GM12878 (cell line): ENCODE measurements at regions not wholly inside any gene's neighbourhood (a gene's known extent, or its start where the extent isn't known, plus 50 kb on each side); places are given as distances from the start of the nearest gene placed in this dataset.

ENCODE experiments used
- ATAC-seq: fragments of 200-7000 bp; cut with Tn5 transposase; 3 replicates; pipeline ENCODE4 v1.9.1; 2020; ENCODE audit warnings: mild to moderate bottlenecking, moderate library complexity
- BruUV-seq: library from RNA; stranded (reverse); fragments of 400-500 nt; replicated peaks from 2 replicates; lab custom pipeline; 2021; lab: Mats Ljungman, UMichigan
- CTCF ChIA-PET: fragments of 300-600 bp; sonication (Branson Sonifier 250); formaldehyde crosslinking; extraction: SDS; loops from one replicate; lab custom pipeline; 2021; ENCODE audit warnings: inconsistent platforms; lab: Yijun Ruan, JAX
- POLR2A ChIA-PET: fragments of 350-600 bp; formaldehyde crosslinking; extraction: SDS; loops from one replicate; lab custom pipeline; 2021; ENCODE audit warnings: inconsistent platforms; lab: Charles Lee
- RAD21 ChIA-PET: fragments of 300-600 bp; sonication (Branson Sonifier 250); formaldehyde crosslinking; loops from one replicate; lab custom pipeline; 2023; ENCODE audit warnings: antibody characterized with exemption; ENCODE audit not compliant: unreplicated experiment; lab: Charles Lee
- SMC1A ChIA-PET: fragments of 300-600 bp; sonication (Branson Sonifier 250); formaldehyde crosslinking; loops from one replicate; lab custom pipeline; 2023; ENCODE audit not compliant: unreplicated experiment, uncharacterized antibody; lab: Charles Lee
- DNase-seq: peaks from one replicate; pipeline ENCODE4 v3.0.0-alpha.2; 2011; ENCODE audit warnings: low read depth, low spot score
- FAIRE-seq: peaks from 3 replicates; lab custom pipeline; 2011; peaks lifted over from hg19 to GRCh38; lab: Jason Lieb, UNC
- H2AFZ ChIP-seq: 2 replicates; pipeline ENCODE4 v1.6.0; 2011; ENCODE audit warnings: low read depth, low read length, control low read depth; ENCODE audit not compliant: control insufficient read depth
- H3K27ac ChIP-seq: 2 replicates; pipeline ENCODE4 v1.5.1; 2011; ENCODE audit warnings: control low read depth; ENCODE audit not compliant: control insufficient read depth, insufficient read depth
- H3K27me3 ChIP-seq, 2 experiments: replicated peaks in 1 of 2; 2 replicates each; pipeline versions ENCODE4 v1.6.0 to v1.6.1; 2011; ENCODE audit warnings: low read length in 1 of 2; ENCODE audit not compliant: control insufficient read depth in 2 of 2, insufficient read depth in 2 of 2
- H3K36me3 ChIP-seq, 2 experiments: 2 replicates each; pipeline ENCODE4 v1.5.1; 2011; ENCODE audit warnings: low read length in 1 of 2; ENCODE audit not compliant: control insufficient read depth in 2 of 2, insufficient read depth in 2 of 2
- H3K4me1 ChIP-seq: 2 replicates; pipeline ENCODE4 v1.6.1; 2011; ENCODE audit warnings: mild to moderate bottlenecking, low read length, moderate library complexity, mixed read lengths; ENCODE audit not compliant: control insufficient read depth, insufficient read depth
- H3K4me2 ChIP-seq: 2 replicates; pipeline ENCODE4 v1.6.0; 2011; ENCODE audit warnings: control low read depth; ENCODE audit not compliant: control insufficient read depth, insufficient read depth
- H3K4me3 ChIP-seq: fragments of 200-600 bp; sonication (generic); 2 replicates; pipeline ENCODE4 v1.5.1; 2016
- H3K79me2 ChIP-seq: 2 replicates; pipeline ENCODE4 v1.6.0; 2011; ENCODE audit warnings: low read length; ENCODE audit not compliant: control insufficient read depth, insufficient read depth
- H3K9ac ChIP-seq: 2 replicates; pipeline ENCODE4 v1.8.0; 2011; ENCODE audit warnings: low read length, control low read depth, mixed read lengths; ENCODE audit not compliant: control insufficient read depth, insufficient read depth
- H3K9me3 ChIP-seq: replicated peaks from 3 replicates; pipeline ENCODE4 v1.5.1; 2011; ENCODE audit warnings: mild to moderate bottlenecking, low read length; ENCODE audit not compliant: control insufficient read depth, insufficient read depth
- H4K20me1 ChIP-seq: 2 replicates; pipeline ENCODE4 v1.6.0; 2011; ENCODE audit not compliant: control insufficient read depth, insufficient read depth
- CHD1 ChIP-seq: IDR thresholded peaks from 2 replicates; pipeline ENCODE4 v1.6.1; 2012; ENCODE audit warnings: low read depth, low read length, improper control_type of control experiment
- CUX1 ChIP-seq: IDR thresholded peaks from 2 replicates; pipeline ENCODE4 v1.6.1; 2012; ENCODE audit warnings: improper control_type of control experiment, low read depth, low read length; ENCODE audit not compliant: insufficient replicate concordance
- EGR1 ChIP-seq, 2 experiments: IDR thresholded peaks; 1 replicate in 1 of 2; 2 replicates in 1 of 2; pipeline ENCODE4 v1.6.1; 2011 to 2012; ENCODE audit warnings: low read depth in 2 of 2, low read length in 2 of 2, borderline replicate concordance in 1 of 2, mild to moderate bottlenecking in 1 of 2, moderate library complexity in 1 of 2
- FOXK2 ChIP-seq: fragments of 450-650 bp; IDR thresholded peaks from 2 replicates; pipeline ENCODE4 v1.6.1; 2017; ENCODE audit warnings: mild to moderate bottlenecking, moderate library complexity
- HDAC2 ChIP-seq: fragments of 200-600 bp; sonication (generic); IDR thresholded peaks from 2 replicates; pipeline ENCODE4 v1.6.1; 2017
- MXI1 ChIP-seq: fragments of 150-350 bp; IDR thresholded peaks from 2 replicates; pipeline ENCODE4 v1.6.1; 2011; ENCODE audit warnings: low read depth, mild to moderate bottlenecking, inconsistent platforms, low read length, improper control_type of control experiment
- NR2C2 ChIP-seq: IDR thresholded peaks from 2 replicates; pipeline ENCODE4 v1.6.1; 2011; ENCODE audit warnings: borderline replicate concordance, low read depth; ENCODE audit not compliant: control insufficient read depth, insufficient read length
- POLR2AphosphoS5 ChIP-seq: IDR thresholded peaks from 2 replicates; pipeline ENCODE4 v1.6.1; 2011; ENCODE audit warnings: mild to moderate bottlenecking, low read length, inconsistent platforms
- RUNX3 ChIP-seq: IDR thresholded peaks from 2 replicates; pipeline ENCODE4 v1.6.1; 2012; ENCODE audit warnings: low read length, inconsistent platforms
- SMARCA5 ChIP-seq: fragments of 450-650 bp; IDR thresholded peaks from 2 replicates; pipeline ENCODE4 v1.6.1; 2017; ENCODE audit warnings: mild to moderate bottlenecking
- STAT3 ChIP-seq: IDR thresholded peaks from 2 replicates; pipeline ENCODE4 v1.6.1; 2011; ENCODE audit warnings: low read depth, low read length, improper control_type of control experiment
- WRNIP1 ChIP-seq: IDR thresholded peaks from 2 replicates; pipeline ENCODE4 v1.6.1; 2011; ENCODE audit warnings: low read depth, low read length, improper control_type of control experiment, borderline replicate concordance
- in situ Hi-C: fragments of 300-500 bp; cut with MboI; formaldehyde crosslinking; loops from 9 replicates; pipeline ENCODE4 v1.14.3; 2018; ENCODE audit warnings: mixed read lengths
- intact Hi-C: fragments of 100-400 bp; cut with micrococcal nuclease; formaldehyde crosslinking; loops from one replicate; pipeline ENCODE4 v1.14.2; 2022; ENCODE audit not compliant: unreplicated experiment
- TF ChIP-seq, protein P1 (sequence below): fragments of 150-350 bp; IDR thresholded peaks from 2 replicates; pipeline ENCODE4 v1.6.1; 2014; ENCODE audit warnings: mild to moderate bottlenecking, low read depth, low read length
- TF ChIP-seq, protein P2 (sequence below), 3 experiments: IDR thresholded peaks in 2 of 3; conservative IDR thresholded peaks in 1 of 3; 2 replicates each; pipeline ENCODE4 v1.5.1; 2011; ENCODE audit warnings: low read depth in 3 of 3, low read length in 3 of 3, mild to moderate bottlenecking in 3 of 3, control low read depth in 2 of 3, moderate library complexity in 2 of 3, inconsistent platforms in 1 of 3, mixed read lengths in 1 of 3; ENCODE audit not compliant: control insufficient read depth in 2 of 3, insufficient read depth in 1 of 3; ENCODE audit errors: extremely low read depth in 1 of 3
- TF ChIP-seq, protein P3 (sequence below): IDR thresholded peaks from 2 replicates; pipeline ENCODE4 v1.6.1; 2012; ENCODE audit warnings: low read length, inconsistent platforms

- no peak for TF ChIP-seq SMARCA5
Observed at GRCh38 chr5:2366816-2367215, 384.7 kb downstream of the IRX2 start (continued).

- no peak for DNase-seq
- Histone ChIP-seq H3K4me1 (no peaks in the 10 kb centered on the region), H3K36me3 (no peaks in the 10 kb centered on the region), H3K9me3 (no peaks in the 10 kb centered on the region; the same call in 2 of the 3 replicates), H3K79me2 (no peaks in the 10 kb centered on the region), H3K27ac (no peak overlapping the region), H2AFZ (no peak overlapping the region), H3K4me3 (no peak overlapping the region), H3K27me3 (no peaks in the 10 kb centered on the region), H4K20me1 (no peaks in the 10 kb centered on the region), H3K9ac (no peak overlapping the region), H3K4me2 (no peak overlapping the region)
- no peak for ATAC-seq
- FAIRE-seq: no peak
- SMC1A ChIA-PET: no interaction called here
- CTCF ChIA-PET: no interaction called here
- TF ChIP-seq EGR1 (IDR thresholded peaks at IDR 0.05; ENCODE audit: borderline replicate concordance in 1 of 2, low read depth in 2 of 2, low read length in 2 of 2) (no peak), MXI1 (no peak), HDAC2 (no peak), POLR2AphosphoS5 (no peak), CUX1 (no peak), NR2C2 (no peak), FOXK2 (no peak), CHD1 (no peak), WRNIP1 (no peak), STAT3 (no peak), RUNX3 (no peak)
- TF ChIP-seq, protein P1, sequence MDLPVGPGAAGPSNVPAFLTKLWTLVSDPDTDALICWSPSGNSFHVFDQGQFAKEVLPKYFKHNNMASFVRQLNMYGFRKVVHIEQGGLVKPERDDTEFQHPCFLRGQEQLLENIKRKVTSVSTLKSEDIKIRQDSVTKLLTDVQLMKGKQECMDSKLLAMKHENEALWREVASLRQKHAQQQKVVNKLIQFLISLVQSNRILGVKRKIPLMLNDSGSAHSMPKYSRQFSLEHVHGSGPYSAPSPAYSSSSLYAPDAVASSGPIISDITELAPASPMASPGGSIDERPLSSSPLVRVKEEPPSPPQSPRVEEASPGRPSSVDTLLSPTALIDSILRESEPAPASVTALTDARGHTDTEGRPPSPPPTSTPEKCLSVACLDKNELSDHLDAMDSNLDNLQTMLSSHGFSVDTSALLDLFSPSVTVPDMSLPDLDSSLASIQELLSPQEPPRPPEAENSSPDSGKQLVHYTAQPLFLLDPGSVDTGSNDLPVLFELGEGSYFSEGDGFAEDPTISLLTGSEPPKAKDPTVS: no peak
- TF ChIP-seq, protein P2, sequence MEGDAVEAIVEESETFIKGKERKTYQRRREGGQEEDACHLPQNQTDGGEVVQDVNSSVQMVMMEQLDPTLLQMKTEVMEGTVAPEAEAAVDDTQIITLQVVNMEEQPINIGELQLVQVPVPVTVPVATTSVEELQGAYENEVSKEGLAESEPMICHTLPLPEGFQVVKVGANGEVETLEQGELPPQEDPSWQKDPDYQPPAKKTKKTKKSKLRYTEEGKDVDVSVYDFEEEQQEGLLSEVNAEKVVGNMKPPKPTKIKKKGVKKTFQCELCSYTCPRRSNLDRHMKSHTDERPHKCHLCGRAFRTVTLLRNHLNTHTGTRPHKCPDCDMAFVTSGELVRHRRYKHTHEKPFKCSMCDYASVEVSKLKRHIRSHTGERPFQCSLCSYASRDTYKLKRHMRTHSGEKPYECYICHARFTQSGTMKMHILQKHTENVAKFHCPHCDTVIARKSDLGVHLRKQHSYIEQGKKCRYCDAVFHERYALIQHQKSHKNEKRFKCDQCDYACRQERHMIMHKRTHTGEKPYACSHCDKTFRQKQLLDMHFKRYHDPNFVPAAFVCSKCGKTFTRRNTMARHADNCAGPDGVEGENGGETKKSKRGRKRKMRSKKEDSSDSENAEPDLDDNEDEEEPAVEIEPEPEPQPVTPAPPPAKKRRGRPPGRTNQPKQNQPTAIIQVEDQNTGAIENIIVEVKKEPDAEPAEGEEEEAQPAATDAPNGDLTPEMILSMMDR (IDR thresholded peaks at IDR 0.05 in 2 of 3, conservative IDR thresholded peaks at IDR 0.05 in 1 of 3; ENCODE audit: control insufficient read depth in 2 of 3, extremely low read depth in 1 of 3, insufficient read depth in 1 of 3, low read depth in 3 of 3, low read length in 3 of 3): no peak
- TF ChIP-seq, protein P3, sequence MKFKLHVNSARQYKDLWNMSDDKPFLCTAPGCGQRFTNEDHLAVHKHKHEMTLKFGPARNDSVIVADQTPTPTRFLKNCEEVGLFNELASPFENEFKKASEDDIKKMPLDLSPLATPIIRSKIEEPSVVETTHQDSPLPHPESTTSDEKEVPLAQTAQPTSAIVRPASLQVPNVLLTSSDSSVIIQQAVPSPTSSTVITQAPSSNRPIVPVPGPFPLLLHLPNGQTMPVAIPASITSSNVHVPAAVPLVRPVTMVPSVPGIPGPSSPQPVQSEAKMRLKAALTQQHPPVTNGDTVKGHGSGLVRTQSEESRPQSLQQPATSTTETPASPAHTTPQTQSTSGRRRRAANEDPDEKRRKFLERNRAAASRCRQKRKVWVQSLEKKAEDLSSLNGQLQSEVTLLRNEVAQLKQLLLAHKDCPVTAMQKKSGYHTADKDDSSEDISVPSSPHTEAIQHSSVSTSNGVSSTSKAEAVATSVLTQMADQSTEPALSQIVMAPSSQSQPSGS: no peak
- in situ Hi-C loops: no loop called here
- intact Hi-C loops: no loop called here
- POLR2A ChIA-PET: no interaction called here
- RAD21 ChIA-PET: no interaction called here
- no TSS peak for BruUV-seq
Observed at GRCh38 chr5:2357309-2357708, 394.2 kb downstream of the IRX2 start.
